Embryonic facial prominence (tissue), 1 donor: ENCODE measurements at regions not wholly inside any gene's neighbourhood (a gene's known extent, or its start where the extent isn't known, plus 50 kb on each side); places are given as distances from the start of the nearest gene placed in this dataset.
"Not testable (repeated sequence)": the region's sequence is repeated elsewhere in the genome, so short reads cannot be mapped to it uniquely, and the experiment has no call there.

ENCODE experiments used
- DNase-seq: peaks from one replicate; pipeline ENCODE4 v3.0.0-alpha.2; 2016; ENCODE audit errors: extremely low spot score

DNA sequence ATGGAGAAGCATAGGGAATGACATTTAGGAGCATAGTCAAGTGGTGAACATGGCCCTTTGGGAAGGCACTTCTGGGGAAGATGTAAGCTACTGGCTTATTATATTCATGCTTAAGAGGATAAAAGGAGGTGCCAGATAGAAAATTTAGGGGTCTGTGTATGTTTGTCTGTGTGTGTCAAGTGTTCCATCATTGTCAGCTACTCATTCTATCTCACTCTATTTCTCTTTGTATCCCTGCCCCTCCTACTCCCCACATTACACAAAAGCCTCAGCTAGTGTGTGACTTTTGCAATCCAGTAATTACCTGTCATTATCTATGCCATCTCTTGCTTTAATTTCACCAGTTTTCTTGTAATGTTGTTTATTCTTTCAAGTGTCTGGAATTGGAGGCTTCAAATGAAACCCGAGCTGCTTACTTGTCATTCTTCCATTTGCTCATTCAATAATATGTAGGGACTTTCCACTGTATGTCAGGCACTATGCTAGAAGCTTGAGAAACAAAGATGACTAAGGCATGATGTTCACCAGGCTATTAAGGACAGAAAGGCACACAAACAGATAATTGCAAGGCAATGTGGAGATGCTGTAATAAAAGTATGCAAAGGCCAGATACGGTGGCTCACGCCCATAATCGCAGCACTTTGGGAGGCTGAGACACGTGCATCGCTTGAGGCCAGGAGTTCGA is 229.8 kb upstream of the TEX13C start:
- no peak for DNase-seq

DNA sequence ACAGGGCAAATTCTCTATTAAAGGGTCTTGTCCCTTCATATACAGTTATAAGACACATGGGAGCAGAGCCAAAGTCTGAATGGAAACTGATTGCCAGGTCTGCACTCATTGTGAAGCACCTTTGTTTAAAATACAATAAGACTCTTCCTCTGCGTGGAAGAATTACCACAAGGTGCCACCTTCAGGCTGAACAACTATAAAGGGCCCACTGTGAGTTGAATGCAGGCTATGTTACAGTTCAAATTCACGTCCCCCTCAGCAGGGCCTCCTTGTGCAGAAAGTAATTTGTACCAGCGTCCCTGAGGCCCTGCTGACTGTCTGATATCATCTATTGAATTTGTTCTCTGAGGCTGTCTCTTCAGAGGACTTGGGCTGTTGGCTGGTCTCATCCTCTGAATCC is 225.8 kb upstream of the TEX13C start:
- no peak for DNase-seq

DNA sequence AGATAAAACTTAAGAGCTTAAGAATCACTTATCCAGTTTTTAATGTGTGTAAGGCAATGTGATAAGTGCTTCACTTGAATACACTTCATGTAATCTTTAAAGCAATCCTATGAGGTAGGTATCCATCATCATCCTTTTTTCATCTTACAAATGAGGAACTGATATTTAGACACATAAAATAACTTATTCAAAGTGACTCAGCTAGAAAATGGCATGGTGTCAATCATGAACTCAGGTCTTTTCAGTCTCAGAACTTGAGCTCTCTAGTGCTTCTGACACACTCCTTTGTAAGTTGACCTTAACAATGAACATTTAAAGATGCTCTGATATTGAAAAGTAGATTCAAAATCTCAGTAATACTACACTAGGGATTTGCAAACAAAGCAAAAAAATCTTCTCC is 224.8 kb upstream of the TEX13C start:
- DNase-seq: no peak

DNA sequence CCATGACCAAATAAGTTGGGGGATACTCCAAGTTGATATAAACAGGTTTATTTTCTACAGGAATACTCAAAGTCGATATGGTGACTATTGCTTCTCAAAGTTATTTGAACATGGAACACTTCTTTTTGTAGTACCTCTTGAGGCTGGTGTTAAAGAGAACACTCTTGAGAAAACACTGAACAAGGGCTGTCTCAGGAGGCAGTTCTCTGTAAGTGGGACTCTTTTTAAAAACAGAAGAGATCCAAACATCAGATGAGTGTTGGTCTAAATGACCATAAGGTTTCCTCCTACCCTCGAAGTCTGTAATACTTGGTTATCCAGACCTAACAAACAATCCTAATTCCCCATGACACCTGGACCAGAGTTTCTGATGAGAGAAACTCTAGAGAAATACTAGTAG is 223.2 kb upstream of the TEX13C start:
- no peak for DNase-seq

DNA sequence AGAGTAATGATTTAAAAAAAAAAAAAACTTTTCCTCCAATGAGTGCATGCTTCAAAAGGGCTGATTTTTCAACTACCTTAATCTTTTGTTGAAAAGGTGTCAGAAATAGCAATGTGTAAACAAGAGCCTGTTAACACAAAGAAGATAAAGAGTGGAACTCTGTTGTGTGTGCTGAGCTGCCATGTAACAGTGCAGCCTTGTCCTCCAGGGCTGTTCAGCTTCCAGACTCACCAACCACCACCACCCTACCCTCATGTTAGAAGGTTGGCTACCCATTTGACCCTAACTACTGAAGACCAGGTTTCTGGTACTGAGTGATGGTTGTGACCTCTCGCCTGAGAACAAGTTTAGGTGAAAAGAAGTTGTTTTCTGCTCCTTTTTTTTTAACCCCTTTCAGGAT is 222.8 kb upstream of the TEX13C start:
- DNase-seq: no peak

DNA sequence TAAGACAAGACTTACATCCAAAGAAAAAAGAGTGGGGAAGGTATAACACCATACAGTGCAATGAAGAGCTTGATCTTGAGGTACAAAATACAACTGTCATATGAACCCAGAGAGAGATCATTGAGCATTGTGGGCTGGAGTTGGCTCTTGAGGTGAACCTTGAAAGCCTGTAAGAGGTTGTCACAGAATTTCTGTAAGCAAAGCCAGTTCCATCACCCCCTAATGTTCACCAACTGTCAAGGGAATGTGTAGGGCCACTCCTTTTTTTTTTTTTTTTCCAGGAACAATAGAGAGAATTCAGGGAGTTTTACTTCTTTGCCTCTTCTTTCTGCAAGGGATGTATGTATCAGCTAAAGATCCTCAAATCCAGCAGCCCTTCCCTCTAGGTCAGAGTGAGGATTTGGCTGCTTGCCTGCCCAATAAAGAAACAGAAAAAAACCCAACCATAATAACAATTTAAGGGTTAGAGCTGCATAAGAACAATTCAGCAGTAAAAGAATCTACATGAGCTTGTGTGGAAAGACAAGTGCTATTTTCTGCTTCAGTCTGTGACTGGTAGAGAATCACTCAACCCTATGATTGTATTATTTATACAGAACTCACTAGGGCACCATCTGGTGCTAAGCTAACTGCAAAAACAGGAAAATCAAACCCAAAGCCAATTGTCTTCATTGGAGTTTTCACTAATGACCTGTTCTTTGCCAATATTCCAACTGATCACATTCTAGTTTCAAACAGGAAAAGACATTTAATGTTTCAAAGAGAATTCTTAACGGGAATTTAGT is 217.5 kb upstream of the TEX13C start:
- DNase-seq: no peak

DNA sequence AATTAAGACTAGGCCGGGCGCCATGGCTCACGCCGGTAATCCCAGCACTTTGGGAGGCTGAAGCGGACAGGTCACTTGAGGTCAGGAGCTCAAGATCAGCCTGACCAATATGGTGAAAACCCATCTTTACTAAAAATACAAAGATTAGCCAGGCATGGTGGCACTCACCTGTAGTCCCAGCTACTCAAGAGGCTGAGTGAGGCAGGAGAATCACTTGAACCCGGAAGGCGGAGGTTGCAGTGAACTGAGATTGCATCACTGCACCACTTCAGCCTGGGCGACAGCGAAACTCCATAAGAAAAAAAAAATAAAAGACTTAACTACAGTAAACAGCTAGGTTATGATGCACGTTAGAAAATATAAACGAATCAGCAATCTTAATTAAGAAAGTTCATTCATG is 216.0 kb upstream of the TEX13C start:
- no peak for DNase-seq

DNA sequence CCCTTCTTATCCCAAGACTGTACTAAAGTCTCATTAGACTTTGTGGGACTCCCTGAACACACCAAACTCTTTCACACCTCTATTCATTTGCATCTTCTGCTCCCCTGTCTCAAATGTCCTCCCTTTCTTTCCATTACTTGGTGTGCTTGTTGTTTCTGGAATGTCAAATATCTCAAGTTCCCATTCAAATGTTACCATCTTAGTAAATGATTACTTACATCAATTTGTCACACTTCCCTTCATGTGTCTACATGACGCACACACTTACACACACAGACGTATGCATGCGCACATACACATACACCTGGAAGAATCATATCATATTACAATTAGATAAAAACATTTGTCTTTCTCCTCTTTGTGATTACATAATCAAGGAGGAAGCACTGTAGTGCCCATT is 210.8 kb upstream of the TEX13C start:
- DNase-seq: no peak

DNA sequence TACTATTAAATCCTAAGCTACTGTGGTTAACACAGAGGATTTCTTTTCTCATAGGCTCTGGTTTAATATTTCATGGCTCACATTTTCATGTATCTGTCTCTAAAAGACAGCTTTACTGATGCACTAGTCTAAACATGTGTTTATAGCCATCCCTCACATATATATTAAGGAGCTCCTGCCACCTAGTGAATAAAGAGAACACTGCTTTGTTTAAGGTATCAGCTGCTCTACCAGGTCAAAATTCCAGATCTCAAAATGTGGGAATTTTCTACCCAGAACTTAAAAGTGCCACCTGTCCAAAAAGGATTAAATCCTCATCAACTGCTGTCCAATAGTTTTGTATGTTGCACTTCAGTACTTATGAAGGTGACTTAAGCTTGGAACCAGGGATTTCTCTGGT is 188.5 kb upstream of the TEX13C start:
- DNase-seq: no peak

DNA sequence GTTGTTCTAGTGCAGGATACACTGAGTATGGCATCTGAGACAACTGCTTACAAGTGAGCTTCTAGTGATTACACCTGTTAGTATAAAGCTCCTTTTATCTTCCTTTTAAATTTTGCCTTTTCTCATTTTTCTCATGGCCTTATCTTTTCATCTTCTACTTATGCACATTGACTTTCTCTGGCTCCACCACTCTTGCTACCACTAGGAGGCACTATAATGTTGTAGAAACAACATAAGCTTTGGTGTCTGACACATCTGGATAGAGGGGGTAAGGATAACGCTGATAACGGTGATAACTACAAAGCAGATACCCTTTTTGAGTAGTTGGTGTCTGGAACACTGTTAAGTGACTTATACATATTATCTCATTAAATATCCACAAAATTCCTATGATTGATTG is 187.4 kb upstream of the TEX13C start:
- no peak for DNase-seq

DNA sequence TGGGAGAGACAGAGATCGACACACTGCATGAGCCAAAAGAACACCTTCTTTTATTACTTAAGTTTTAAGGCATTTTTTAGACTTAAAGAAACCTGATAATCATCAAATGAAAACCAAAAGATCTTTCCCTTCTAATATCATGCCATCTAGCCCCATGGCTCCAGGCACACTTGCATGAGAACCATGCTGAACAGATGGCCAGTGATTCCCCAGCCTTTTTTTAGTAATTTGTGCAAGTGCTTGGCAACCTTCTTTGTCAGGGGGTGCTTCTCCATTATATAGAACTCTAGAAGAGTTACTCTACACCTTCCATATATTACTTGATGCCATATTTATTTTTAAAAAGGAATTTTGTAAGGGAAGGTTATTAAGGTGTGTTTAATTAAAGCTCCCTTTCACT is 182.2 kb upstream of the TEX13C start:
- DNase-seq: no peak

DNA sequence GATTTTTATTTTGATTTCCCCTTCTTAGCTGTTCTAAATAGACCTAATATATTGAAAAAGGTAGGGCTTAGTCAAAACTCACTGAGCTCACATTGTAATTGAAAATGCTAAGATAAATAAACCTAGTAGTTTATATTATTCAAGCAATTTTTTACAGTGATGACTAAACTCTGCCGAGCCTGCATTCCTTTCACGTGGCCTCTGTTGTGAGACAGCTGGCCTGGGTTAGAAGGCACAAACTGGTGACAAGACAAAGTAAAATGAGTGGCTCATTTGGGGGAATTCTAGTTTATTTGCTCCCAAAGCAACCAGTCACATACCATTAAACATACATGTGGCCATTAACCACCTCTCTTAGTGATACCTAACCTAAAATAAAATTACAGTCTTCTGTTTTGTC is 169.4 kb upstream of the TEX13C start:
- DNase-seq: no peak

DNA sequence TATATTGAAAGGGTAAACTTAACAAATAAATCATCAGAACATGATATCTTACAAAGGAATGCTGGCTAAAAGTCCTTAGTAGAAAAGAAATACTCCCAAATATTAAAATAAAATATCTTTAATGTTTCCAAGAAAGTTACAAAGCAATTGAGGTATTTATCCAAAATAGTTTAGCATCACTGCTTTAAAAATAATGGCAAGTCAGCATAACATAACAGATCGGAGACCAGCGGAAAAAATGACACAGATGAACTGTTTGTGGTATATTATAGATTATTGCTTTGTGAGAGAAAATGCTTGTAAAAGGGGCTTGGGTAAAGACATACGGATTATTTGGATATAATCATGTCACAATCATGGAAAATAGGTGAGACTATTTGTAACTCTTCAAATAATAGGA is 168.5 kb upstream of the TEX13C start:
- no peak for DNase-seq

DNA sequence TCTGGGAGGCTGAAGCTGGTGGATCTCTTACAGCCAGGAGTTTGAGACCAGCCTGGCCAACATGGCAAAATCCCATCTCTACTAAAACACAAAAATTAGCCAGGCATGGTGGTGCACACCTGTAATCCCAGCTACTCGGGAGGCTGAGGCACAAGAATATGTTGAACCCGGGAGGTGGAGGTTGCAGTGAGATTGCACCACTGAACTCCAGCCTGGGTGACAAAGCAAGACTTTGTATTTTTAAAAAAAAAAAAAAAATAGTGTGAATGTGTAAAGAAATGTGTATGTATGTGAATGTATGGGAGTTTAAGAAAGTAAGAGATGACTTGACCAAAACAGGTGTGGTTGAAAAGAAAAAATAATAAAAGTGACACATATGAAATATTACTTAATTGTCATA is 167.7 kb upstream of the TEX13C start:
- DNase-seq: no peak

DNA sequence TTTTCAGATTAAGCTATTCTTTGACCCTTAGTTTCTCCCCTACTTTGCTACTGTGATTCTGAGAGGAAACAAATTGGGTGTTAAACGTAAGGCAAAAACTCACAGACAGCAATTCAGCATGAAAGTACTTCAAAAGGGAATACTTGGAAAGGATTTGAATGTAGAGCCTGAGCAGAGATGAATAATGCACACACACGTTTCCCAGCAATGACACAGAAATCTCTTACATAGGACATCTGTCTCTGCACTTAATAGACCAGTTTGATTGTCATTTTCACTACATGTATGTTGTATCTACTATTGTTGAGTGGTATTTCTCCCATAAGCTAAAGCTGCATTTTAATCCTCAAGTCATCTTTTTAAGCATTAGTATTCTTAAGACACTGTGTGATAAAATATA is 166.1 kb upstream of the TEX13C start:
- DNase-seq: no peak

DNA sequence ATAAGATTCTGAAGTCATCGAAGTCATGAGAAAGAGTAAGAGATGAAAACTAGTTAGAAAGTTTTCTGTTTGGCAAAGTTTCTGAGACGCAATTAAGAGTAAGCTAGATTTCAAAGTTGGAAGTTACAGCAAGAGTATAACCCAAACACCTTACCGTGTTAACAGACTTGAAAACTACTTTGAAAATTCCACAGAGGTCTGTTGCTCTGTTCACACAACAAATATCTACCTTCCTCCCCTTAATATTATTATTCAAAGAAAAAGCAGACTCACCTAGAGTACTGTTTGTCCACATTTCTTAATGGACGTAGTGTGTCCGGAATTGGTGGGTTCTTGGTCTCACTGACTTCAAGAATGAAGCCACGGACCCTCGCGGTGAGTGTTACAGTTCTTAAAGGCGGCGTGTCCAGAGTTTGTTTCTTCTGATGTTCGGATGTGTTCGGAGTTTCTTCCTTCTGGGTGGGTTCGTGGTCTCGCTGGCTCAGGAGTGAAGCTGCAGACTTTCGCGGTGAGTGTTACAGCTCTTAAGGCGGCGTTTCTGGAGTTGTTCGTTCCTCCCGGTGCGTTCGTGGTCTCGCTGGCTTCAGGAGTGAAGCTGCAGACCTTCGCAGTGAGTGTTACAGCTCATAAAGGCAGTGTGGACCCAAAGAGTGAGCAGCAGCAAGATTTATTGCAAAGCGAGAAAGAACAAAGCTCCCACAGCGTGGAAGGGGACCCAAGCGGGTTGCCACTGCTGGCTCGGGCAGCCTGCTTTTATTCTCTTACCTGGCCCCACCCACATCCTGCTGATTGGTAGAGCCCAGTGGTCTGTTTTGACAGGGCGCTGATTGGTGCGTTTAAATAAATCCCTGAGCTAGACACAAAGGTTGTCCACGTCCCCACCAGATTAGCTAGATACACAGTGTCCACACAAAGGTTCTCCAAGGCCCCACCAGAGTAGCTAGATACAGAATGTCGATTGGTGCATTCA is 165.1 kb upstream of the TEX13C start:
- DNase-seq: not testable (repeated sequence)

DNA sequence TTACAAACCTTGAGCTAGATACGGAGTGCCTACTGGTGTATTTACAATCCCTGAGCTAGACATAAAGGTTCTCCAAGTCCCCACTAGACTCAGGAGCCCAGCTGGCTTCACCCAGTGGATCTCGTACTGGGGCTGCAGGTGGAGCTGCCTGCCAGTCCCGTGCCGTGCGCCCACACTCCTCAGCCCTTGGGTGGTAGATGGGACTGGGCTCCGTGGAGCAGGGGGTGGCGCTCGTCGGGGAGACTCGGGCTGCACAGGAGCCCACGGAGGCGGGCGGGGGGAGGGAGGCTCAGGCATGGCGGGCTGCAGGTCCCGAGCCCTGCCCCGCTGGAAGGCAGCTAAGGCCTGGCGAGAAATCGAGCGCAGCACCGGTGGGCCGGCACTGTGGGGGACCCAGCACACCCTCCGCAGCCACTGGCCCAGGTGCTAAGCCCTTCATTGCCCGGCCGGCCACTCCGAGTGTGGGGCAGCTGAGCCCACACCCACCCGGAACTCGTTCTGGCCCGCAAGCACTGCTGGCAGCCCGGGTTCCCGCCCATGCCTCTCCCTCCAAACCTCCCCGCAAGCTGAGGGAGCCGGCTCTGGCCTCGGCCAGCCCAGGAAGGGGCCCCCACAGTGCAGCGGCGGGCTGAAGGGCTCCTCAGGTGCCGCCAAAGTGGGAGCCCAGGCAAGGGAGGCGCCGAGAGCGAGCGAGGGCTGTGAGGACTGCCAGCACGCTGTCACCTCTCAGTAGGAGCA is 164.2 kb upstream of the TEX13C start:
- not testable (repeated sequence) for DNase-seq

DNA sequence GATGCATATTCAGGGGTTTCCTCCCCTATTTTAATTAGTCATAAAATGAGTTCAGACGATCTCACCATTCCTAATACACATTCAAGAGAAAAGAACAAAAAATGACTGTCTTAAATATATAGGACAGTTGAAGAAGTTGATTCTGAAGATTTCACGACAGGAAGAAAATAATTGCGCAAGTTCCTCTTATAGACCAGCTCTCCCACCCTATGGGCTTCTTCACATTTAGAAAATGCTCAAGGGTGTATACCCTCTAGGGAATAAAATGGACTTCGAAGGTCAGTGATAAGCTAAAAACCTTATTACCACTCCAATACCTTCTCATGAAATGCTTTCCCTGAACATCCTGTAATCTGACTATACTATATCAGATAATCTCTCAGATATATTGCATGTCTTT is 149.2 kb upstream of the TEX13C start:
- no peak for DNase-seq

DNA sequence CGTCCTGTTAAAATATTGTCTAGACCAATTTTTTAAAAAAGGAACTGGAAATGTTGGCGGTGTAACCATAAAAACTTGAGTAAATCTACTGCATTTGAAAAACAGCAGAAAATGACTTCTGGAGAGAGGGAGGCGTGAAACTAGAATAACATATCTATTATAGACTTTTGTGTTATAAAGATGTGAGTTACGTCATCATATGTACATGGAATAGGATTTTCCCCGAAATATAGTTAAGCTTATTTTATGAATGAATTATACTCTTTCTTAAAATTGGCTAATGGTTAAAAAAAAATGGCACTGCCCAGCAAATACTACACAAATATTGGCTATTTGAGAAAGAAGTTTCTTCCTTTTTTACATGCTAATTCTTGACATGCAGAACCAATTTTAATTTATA is 147.1 kb upstream of the TEX13C start:
- no peak for DNase-seq

DNA sequence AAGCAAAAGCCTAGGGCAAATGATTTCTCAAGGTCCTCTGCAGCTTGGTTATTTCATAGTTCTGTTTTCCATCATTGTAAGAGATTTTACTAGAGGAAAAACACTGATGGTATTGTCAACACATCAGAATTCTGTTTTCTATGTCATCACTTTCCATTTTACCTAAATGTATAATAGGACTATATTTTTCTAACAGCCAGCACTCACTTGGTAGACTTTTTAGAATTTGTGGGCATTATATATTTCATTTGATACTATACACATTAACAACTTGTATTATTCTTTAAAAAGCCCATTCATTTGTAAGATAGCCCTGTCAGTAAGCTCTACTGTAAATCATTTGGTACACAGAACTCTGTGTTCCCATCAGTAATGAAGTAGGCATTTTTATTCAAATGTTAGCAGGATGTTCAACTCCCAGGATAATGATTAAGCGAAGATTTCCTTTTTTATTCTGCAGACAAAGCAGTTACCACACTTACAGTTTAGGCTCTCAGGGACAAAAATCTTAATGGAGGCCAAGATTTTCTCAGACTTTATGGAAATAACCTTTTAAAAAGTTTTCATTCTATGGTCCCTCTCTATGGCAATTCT is 143.6 kb upstream of the TEX13C start:
- DNase-seq: no peak

DNA sequence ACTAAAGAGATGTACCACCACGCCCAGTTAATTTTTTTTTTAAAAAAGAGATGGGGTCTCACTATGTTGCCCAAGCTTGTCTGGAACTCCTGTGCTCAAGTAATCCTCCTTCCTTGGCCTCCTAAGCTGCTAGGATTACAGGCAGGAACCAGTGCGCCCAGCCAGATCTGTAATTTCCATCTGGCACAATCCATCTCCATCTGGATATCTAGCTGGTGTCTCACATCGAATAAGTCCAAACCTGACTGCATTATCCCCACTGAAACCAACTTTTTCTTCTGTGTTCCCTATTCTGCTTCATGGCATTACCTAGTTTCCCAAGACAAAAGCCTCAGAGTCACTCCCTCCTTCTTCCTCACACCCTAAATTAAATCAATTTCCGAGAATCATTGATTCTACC is 125.8 kb upstream of the TEX13C start:
- DNase-seq: no peak
